DND-41 (cell line): ENCODE measurements at regions not wholly inside any gene's neighbourhood (a gene's known extent, or its start where the extent isn't known, plus 50 kb on each side); places are given as distances from the start of the nearest gene placed in this dataset.

ENCODE experiments used
- ATAC-seq: fragments of 200-7000 bp; cut with Tn5 transposase; 3 replicates; pipeline ENCODE4 v1.9.1; 2021; ENCODE audit warnings: low read depth; ENCODE audit not compliant: insufficient read depth
- DNase-seq: peaks from one replicate; pipeline ENCODE4 v3.0.0-alpha.2; 2020
- H2AFZ ChIP-seq: 2 replicates; pipeline ENCODE4 v1.6.0; 2012; ENCODE audit warnings: low read depth, low read length
- H3K27ac ChIP-seq: 2 replicates; pipeline ENCODE4 v1.5.1; 2012; ENCODE audit warnings: low read length, inconsistent platforms
- H3K27me3 ChIP-seq: fragments of 200-600 bp; sonication (generic); 2 replicates; pipeline ENCODE4 v1.6.0; 2012; ENCODE audit warnings: low read length, mild to moderate bottlenecking, inconsistent platforms; ENCODE audit not compliant: insufficient read depth, poor library complexity
- H3K36me3 ChIP-seq: 2 replicates; pipeline ENCODE4 v1.5.1; 2012; ENCODE audit warnings: low read length, inconsistent platforms; ENCODE audit not compliant: insufficient read depth
- H3K4me1 ChIP-seq: 2 replicates; pipeline ENCODE4 v1.5.1; 2012; ENCODE audit warnings: mild to moderate bottlenecking, low read length; ENCODE audit not compliant: insufficient read depth
- H3K4me2 ChIP-seq: 2 replicates; pipeline ENCODE4 v1.6.0; 2012; ENCODE audit warnings: mild to moderate bottlenecking, moderate library complexity, low read length, inconsistent platforms; ENCODE audit not compliant: insufficient read depth
- H3K4me3 ChIP-seq, 2 experiments: fragments of 200-600 bp in 1 of 2; shearing (Covaris generic) in 1 of 2; 2 replicates each; pipeline ENCODE4 v1.5.1; 2012 to 2016; ENCODE audit warnings: inconsistent platforms in 2 of 2, low read length in 2 of 2, mild to moderate bottlenecking in 2 of 2, low read depth in 1 of 2, moderate library complexity in 1 of 2
- H3K79me2 ChIP-seq: 2 replicates; pipeline ENCODE4 v1.6.0; 2012; ENCODE audit warnings: low read length, inconsistent platforms; ENCODE audit not compliant: insufficient read depth
- H3K9ac ChIP-seq: 2 replicates; pipeline ENCODE4 v1.6.0; 2012; ENCODE audit warnings: low read depth, mild to moderate bottlenecking, inconsistent platforms, low read length, moderate library complexity
- H3K9me3 ChIP-seq: 2 replicates; pipeline ENCODE4 v1.5.1; 2012; ENCODE audit warnings: low read length, moderate library complexity, mild to moderate bottlenecking, inconsistent platforms; ENCODE audit not compliant: insufficient read depth, severe bottlenecking
- H4K20me1 ChIP-seq: 2 replicates; pipeline ENCODE4 v1.6.0; 2012; ENCODE audit warnings: low read length; ENCODE audit not compliant: insufficient read depth
- EZH2 ChIP-seq: IDR thresholded peaks from 3 replicates; pipeline ENCODE4 v1.6.1; 2012; ENCODE audit warnings: borderline replicate concordance, low read depth, mild to moderate bottlenecking, moderate library complexity, low read length, inconsistent platforms; ENCODE audit not compliant: severe bottlenecking
- TF ChIP-seq, protein P1 (sequence below): IDR thresholded peaks from 2 replicates; pipeline ENCODE4 v1.5.1; 2012; ENCODE audit warnings: borderline replicate concordance, low read length, moderate library complexity, mild to moderate bottlenecking; ENCODE audit not compliant: poor library complexity, severe bottlenecking; ENCODE audit errors: extremely low read depth

DNA sequence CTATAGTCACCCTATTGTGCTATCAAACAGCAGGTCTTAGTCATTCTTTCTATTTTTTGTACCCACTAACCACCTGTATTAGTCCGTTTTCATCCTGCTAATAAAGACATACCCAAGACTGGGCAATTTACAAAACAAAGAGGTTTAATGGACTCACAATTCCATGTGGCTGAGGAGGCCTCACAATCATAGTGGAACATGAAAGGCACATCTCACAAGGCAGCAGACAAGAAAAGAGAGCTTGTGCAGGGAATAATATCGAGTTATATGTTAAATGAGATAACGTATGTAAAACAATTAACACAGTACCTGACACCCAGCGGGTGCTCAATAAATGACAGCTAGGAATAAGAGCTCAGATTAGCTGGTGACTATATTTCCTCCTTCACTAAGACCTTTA, 88.1 kb upstream of the WDR44 start:
- Histone ChIP-seq H3K27ac (no peak overlapping the region), H3K4me2 (no peak overlapping the region), H3K79me2 (no peaks in the 10 kb centered on the region), H3K4me3 (no peak overlapping the region), H3K9ac (no peak overlapping the region), H3K4me1 (no peaks in the 10 kb centered on the region), H4K20me1 (no peaks in the 10 kb centered on the region), H3K9me3 (no peaks in the 10 kb centered on the region), H3K36me3 (no peaks in the 10 kb centered on the region), H2AFZ (no peak overlapping the region), H3K27me3 (no peaks in the 10 kb centered on the region)
- no peak for DNase-seq
- TF ChIP-seq EZH2: no peak
- TF ChIP-seq, protein P1, sequence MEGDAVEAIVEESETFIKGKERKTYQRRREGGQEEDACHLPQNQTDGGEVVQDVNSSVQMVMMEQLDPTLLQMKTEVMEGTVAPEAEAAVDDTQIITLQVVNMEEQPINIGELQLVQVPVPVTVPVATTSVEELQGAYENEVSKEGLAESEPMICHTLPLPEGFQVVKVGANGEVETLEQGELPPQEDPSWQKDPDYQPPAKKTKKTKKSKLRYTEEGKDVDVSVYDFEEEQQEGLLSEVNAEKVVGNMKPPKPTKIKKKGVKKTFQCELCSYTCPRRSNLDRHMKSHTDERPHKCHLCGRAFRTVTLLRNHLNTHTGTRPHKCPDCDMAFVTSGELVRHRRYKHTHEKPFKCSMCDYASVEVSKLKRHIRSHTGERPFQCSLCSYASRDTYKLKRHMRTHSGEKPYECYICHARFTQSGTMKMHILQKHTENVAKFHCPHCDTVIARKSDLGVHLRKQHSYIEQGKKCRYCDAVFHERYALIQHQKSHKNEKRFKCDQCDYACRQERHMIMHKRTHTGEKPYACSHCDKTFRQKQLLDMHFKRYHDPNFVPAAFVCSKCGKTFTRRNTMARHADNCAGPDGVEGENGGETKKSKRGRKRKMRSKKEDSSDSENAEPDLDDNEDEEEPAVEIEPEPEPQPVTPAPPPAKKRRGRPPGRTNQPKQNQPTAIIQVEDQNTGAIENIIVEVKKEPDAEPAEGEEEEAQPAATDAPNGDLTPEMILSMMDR: no peak
- no peak for ATAC-seq

DNA sequence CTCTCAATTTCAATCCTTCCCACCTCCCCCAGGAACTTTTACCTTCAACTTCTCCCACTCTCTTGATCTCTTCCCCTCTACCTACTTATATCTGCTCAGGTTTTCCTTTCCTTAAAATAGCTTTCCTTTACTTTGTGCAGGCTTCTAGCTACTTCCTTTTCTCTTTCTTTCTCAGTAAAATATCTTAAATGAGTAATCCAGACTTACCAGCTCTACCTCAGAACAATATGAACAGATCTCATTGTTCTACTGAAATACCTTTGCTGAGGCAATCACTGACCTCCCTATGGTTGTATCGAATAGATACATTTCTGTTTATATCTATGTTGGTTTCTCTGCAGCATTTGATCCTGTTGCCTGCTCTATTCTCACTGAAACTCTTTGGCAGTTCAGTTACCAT, 86.7 kb upstream of the WDR44 start:
- no peak overlapping the region for H3K27ac ChIP-seq
- H3K4me2 ChIP-seq: no peak overlapping the region
- H3K27me3 ChIP-seq: no peaks in the 10 kb centered on the region
- no peak for ATAC-seq
- no peaks in the 10 kb centered on the region for H4K20me1 ChIP-seq
- no peaks in the 10 kb centered on the region for H3K36me3 ChIP-seq
- TF ChIP-seq, protein P1: no peak
- no peak for TF ChIP-seq EZH2
- no peaks in the 10 kb centered on the region for H3K79me2 ChIP-seq
- DNase-seq: no peak
- H3K4me1 ChIP-seq: no peaks in the 10 kb centered on the region
- no peak overlapping the region for H3K9ac ChIP-seq
- H2AFZ ChIP-seq: no peak overlapping the region
- no peaks in the 10 kb centered on the region for H3K9me3 ChIP-seq
- no peak overlapping the region for H3K4me3 ChIP-seq

DNA sequence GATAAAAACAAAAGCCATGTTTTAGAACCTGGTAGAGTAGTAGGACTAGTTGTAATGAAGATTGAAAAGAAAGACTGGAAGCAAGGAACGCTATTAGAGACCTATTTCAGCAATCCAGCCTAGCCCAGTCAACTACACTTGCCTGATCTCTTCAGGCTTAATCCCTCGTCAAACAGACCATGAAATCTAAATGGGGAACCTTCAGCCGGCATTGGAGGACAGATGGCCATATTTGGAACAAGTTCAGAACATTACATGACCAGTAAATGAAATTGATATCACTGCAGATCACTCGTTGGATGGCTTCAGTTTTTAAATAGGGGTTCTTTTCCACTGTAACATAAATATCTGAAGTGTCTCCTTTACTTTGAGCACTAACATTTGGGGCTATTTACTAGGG, 84.8 kb upstream of the WDR44 start:
- H3K36me3 ChIP-seq: no peaks in the 10 kb centered on the region
- no peak overlapping the region for H3K27ac ChIP-seq
- no peak overlapping the region for H3K4me2 ChIP-seq
- no peaks in the 10 kb centered on the region for H3K9me3 ChIP-seq
- H3K79me2 ChIP-seq: no peaks in the 10 kb centered on the region
- TF ChIP-seq, protein P1: no peak
- no peak for TF ChIP-seq EZH2
- no peak overlapping the region for H3K9ac ChIP-seq
- no peak overlapping the region for H3K4me3 ChIP-seq
- DNase-seq: no peak
- no peak overlapping the region for H2AFZ ChIP-seq
- H4K20me1 ChIP-seq: no peaks in the 10 kb centered on the region
- no peak for ATAC-seq
- H3K4me1 ChIP-seq: no peaks in the 10 kb centered on the region
- no peaks in the 10 kb centered on the region for H3K27me3 ChIP-seq

DNA sequence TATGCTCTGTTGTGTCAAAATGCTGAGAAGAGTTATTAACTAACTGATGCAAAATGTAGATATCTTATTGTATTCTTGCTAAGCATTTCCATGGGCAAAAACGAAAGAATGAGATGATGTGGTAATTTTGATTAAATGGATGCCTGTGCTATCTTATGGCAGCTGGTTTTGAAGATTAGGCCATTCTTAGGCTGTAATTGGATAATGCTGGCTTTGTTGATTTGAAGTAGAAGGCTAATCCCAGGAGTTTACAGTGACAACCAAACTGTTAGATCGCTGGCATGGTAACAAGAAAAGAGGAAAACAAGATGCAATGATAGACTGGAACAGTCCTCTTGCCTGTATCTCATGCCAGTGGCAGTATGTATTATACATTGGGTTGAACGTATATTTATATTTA, 74.1 kb upstream of the WDR44 start:
- H3K9me3 ChIP-seq: no peaks in the 10 kb centered on the region
- no peak overlapping the region for H3K4me2 ChIP-seq
- no peaks in the 10 kb centered on the region for H3K79me2 ChIP-seq
- no peak for DNase-seq
- no peaks in the 10 kb centered on the region for H4K20me1 ChIP-seq
- no peaks in the 10 kb centered on the region for H3K27me3 ChIP-seq
- H2AFZ ChIP-seq: no peak overlapping the region
- TF ChIP-seq EZH2: no peak
- TF ChIP-seq, protein P1: no peak
- H3K27ac ChIP-seq: no peak overlapping the region
- no peak for ATAC-seq
- no peaks in the 10 kb centered on the region for H3K36me3 ChIP-seq
- H3K4me3 ChIP-seq: no peak overlapping the region
- no peaks in the 10 kb centered on the region for H3K4me1 ChIP-seq
- H3K9ac ChIP-seq: no peak overlapping the region
